ENCODE measurements at regions not wholly inside any gene's neighbourhood (a gene's known extent, or its start where the extent isn't known, plus 50 kb on each side); places are given as distances from the start of the nearest gene placed in this dataset.

DNA sequence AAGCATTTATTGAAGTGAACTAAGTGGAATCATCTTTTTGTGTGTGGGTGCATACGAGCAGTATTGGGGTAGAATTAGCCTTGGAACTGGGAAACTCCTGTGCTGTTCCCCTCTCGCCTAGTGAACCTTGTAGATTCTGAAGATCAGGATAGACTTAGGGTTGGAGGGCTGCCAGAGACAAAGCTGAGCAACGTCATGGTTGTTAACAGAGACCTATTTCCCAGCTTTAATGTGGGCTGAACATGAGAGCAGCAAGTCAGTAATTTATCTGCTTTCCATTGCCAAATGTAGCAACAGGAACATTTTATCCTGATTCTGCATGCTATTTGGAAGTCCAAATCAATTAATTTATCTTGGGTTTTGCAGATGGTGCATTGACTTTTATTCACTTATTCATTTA lies 246.6 kb downstream of the IL20RB start:
- in situ Hi-C loops (cut with MboI; ENCODE audit: low sequenced_read_pairs): no loop called here
- Histone ChIP-seq H3K56ac (ENCODE audit: extremely low read depth, insufficient read depth, low read length) (no peak overlapping the region), H2BK15ac (ENCODE audit: low read depth, low read length) (no peak overlapping the region), H3K23ac (ENCODE audit: low read depth, low read length) (no peak overlapping the region), H3K14ac (replicated peaks; ENCODE audit: low read depth, low read length) (no peak overlapping the region), H4K91ac (ENCODE audit: insufficient read depth, low read depth, low read length) (no peak overlapping the region), H2AK5ac (ENCODE audit: low read depth, low read length) (no peak overlapping the region), H3K9ac (ENCODE audit: low read depth, low read length) (no peak overlapping the region), H4K20me1 (ENCODE audit: insufficient read depth, low read length) (no peaks in the 10 kb centered on the region), H3K9me1 (ENCODE audit: insufficient read depth, low read length) (no peaks in the 10 kb centered on the region), H3K4ac (ENCODE audit: low read depth, low read length) (no peak overlapping the region), H2BK120ac (ENCODE audit: low read depth, low read length) (no peak overlapping the region), H2AK9ac (replicated peaks; ENCODE audit: low read depth, low read length, poor library complexity) (no peak overlapping the region), H3K27me3 (ENCODE audit: control insufficient read depth, insufficient read depth, low read length) (no peaks in the 10 kb centered on the region), H3K36me3 (ENCODE audit: control insufficient read depth, insufficient read depth, low read length) (no peaks in the 10 kb centered on the region), H3K4me2 (ENCODE audit: low read depth, low read length) (no peak overlapping the region), H2BK5ac (ENCODE audit: low read depth, low read length, poor library complexity, severe bottlenecking) (no peak overlapping the region), H3K9me3 (ENCODE audit: control insufficient read depth, insufficient read depth, low read length) (no peaks in the 10 kb centered on the region), H3K79me1 (ENCODE audit: low read depth in 1 of 2, low read length in 2 of 2) (no peaks in the 10 kb centered on the region), H3K4me3 (ENCODE audit: insufficient read depth, low read depth, low read length) (no peak overlapping the region), H3K4me1 (ENCODE audit: control insufficient read depth, insufficient read depth, low read length) (no peaks in the 10 kb centered on the region), H2AFZ (replicated peaks; ENCODE audit: low read length, poor library complexity) (no peak overlapping the region), H3K27ac (ENCODE audit: insufficient read depth, low read length) (no peak overlapping the region), H2BK20ac (ENCODE audit: low read depth, low read length) (no peak overlapping the region), H3K18ac (ENCODE audit: low read depth, low read length) (no peak overlapping the region), H4K5ac (ENCODE audit: low read depth, low read length) (no peak overlapping the region), H4K8ac (ENCODE audit: low read depth in 2 of 2, low read length in 2 of 2) (no peak overlapping the region)
- ATAC-seq (ENCODE audit: low read depth): no peak
- ChIA-PET CTCF (no interaction called here), POLR2A (ENCODE audit: unreplicated experiment) (no interaction called here)
- no peak for TF ChIP-seq MXI1 (IDR thresholded peaks at IDR 0.05; ENCODE audit: borderline replicate concordance, low read depth, low read length)
- no peak for TF ChIP-seq NFE2L2 (IDR thresholded peaks at IDR 0.05; ENCODE audit: low read depth, low read length)
- TF ChIP-seq POLR2A (IDR thresholded peaks at IDR 0.05; ENCODE audit: low read depth, low read length): no peak
- TF ChIP-seq, protein P1, sequence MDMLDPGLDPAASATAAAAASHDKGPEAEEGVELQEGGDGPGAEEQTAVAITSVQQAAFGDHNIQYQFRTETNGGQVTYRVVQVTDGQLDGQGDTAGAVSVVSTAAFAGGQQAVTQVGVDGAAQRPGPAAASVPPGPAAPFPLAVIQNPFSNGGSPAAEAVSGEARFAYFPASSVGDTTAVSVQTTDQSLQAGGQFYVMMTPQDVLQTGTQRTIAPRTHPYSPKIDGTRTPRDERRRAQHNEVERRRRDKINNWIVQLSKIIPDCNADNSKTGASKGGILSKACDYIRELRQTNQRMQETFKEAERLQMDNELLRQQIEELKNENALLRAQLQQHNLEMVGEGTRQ (IDR thresholded peaks at IDR 0.05; ENCODE audit: low read depth, low read length): no peak
- TF ChIP-seq, protein P2, sequence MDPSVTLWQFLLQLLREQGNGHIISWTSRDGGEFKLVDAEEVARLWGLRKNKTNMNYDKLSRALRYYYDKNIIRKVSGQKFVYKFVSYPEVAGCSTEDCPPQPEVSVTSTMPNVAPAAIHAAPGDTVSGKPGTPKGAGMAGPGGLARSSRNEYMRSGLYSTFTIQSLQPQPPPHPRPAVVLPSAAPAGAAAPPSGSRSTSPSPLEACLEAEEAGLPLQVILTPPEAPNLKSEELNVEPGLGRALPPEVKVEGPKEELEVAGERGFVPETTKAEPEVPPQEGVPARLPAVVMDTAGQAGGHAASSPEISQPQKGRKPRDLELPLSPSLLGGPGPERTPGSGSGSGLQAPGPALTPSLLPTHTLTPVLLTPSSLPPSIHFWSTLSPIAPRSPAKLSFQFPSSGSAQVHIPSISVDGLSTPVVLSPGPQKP (IDR thresholded peaks at IDR 0.05; ENCODE audit: borderline replicate concordance, low read depth, low read length): no peak
- no peak for TF ChIP-seq BHLHE40 (IDR thresholded peaks at IDR 0.05; ENCODE audit: low read depth, low read length)
- TF ChIP-seq MAFK (IDR thresholded peaks at IDR 0.05; ENCODE audit: low read depth, low read length): no peak
- no peak for TF ChIP-seq CEBPB (IDR thresholded peaks at IDR 0.05; ENCODE audit: low read depth, low read length)
- no peak for TF ChIP-seq CHD1 (IDR thresholded peaks at IDR 0.05; ENCODE audit: low read depth, low read length)
- TF ChIP-seq RCOR1 (IDR thresholded peaks at IDR 0.05; ENCODE audit: insufficient replicate concordance, low read length): no peak
- no peak for TF ChIP-seq MAZ (IDR thresholded peaks at IDR 0.05; ENCODE audit: borderline replicate concordance, low read depth, low read length)
- no peak for TF ChIP-seq RAD21 (IDR thresholded peaks at IDR 0.05; ENCODE audit: low read length)
- no peak for TF ChIP-seq RFX5 (IDR thresholded peaks at IDR 0.05; ENCODE audit: low read depth, low read length)
- no peak for TF ChIP-seq CTCF (conservative IDR thresholded peaks at IDR 0.05; ENCODE audit: low read depth, low read length)
- no peak for TF ChIP-seq FOS (IDR thresholded peaks at IDR 0.05; ENCODE audit: low read depth, low read length)
- no peak for TF ChIP-seq SMC3 (IDR thresholded peaks at IDR 0.05; ENCODE audit: low read depth, low read length)
- BruUV-seq (replicated peaks): no TSS peak
- DNase-seq: no peak
- dilution Hi-C loops (cut with HindIII; ENCODE audit: low sequenced_read_pairs, unreplicated experiment): no loop called here
- intact Hi-C loops (cut with micrococcal nuclease): no loop called here
- no CpG with 5 or more reads among the region's 3 CpGs for WGBS, 2 experiments (ENCODE audit: extremely low coverage in 2 of 2, insufficient read length in 1 of 2)
